H1 (cell line): ENCODE measurements at regions not wholly inside any gene's neighbourhood (a gene's known extent, or its start where the extent isn't known, plus 50 kb on each side); places are given as distances from the start of the nearest gene placed in this dataset.

Experiments used
- CTCF ChIA-PET: fragments of 300-600 bp; sonication (Branson Sonifier 250); formaldehyde crosslinking; loops from one replicate; lab custom pipeline; 2021; ENCODE audit not compliant: partially characterized antibody; lab: Charles Lee
- POLR2A ChIA-PET: fragments of 300-600 bp; sonication (Branson Sonifier 250); formaldehyde crosslinking; loops from one replicate; lab custom pipeline; 2021; ENCODE audit warnings: inconsistent platforms; ENCODE audit not compliant: partially characterized antibody; lab: Charles Lee
- DNase-seq, 2 experiments: peaks; one replicate each; pipeline versions ENCODE4 v3.0.0 to v3.0.0-alpha.2; 2010 to 2022; ENCODE audit warnings: low spot score in 2 of 2, low read depth in 1 of 2, mixed read lengths in 1 of 2
- FAIRE-seq: peaks from 2 replicates; lab custom pipeline; 2011; peaks lifted over from hg19 to GRCh38; lab: Jason Lieb, UNC
- H2AFZ ChIP-seq: 2 replicates; pipeline ENCODE4 v1.8.1; 2012; ENCODE audit warnings: low read length, inconsistent platforms
- H2AK5ac ChIP-seq: 2 replicates; pipeline ENCODE4 v1.6.1; 2013; ENCODE audit warnings: low read depth, low read length
- H2BK120ac ChIP-seq: replicated peaks from 2 replicates; pipeline ENCODE3; 2013; ENCODE audit warnings: low read depth, low read length, inconsistent platforms
- H2BK12ac ChIP-seq: 2 replicates; pipeline ENCODE4 v1.6.1; 2013; ENCODE audit warnings: low read depth, low read length
- H2BK15ac ChIP-seq: 2 replicates; pipeline ENCODE4 v1.6.1; 2013; ENCODE audit warnings: low read length
- H2BK20ac ChIP-seq: 2 replicates; pipeline ENCODE4 v1.6.1; 2013; ENCODE audit warnings: low read length
- H2BK5ac ChIP-seq: 2 replicates; pipeline ENCODE4 v1.6.1; 2013; ENCODE audit warnings: low read depth, low read length
- H3K14ac ChIP-seq: 2 replicates; pipeline ENCODE4 v1.6.1; 2013; ENCODE audit warnings: inconsistent platforms; ENCODE audit not compliant: insufficient read length
- H3K18ac ChIP-seq: 2 replicates; pipeline ENCODE4 v1.6.1; 2013; ENCODE audit warnings: low read length; ENCODE audit errors: extremely low read depth
- H3K23ac ChIP-seq: 2 replicates; pipeline ENCODE4 v1.6.1; 2013; ENCODE audit warnings: inconsistent platforms; ENCODE audit not compliant: insufficient read length
- H3K23me2 ChIP-seq: 2 replicates; pipeline ENCODE4 v1.6.1; 2013; ENCODE audit warnings: low read depth, low read length
- H3K27ac ChIP-seq: 2 replicates; pipeline ENCODE4 v1.6.1; 2011; ENCODE audit warnings: low read depth, low read length, inconsistent platforms
- H3K27me3 ChIP-seq, 4 experiments: replicated peaks in 1 of 4; 1 replicate in 1 of 4; 2 replicates in 3 of 4; pipeline versions ENCODE4 v1.6.1 to v1.8.1; 2011 to 2013; ENCODE audit warnings: low read length in 3 of 4, mild to moderate bottlenecking in 3 of 4, inconsistent platforms in 2 of 4, mixed read lengths in 2 of 4, moderate library complexity in 1 of 4; ENCODE audit not compliant: control insufficient read depth in 3 of 4, insufficient read depth in 3 of 4; ENCODE audit errors: extremely low read depth in 1 of 4
- H3K36me3 ChIP-seq, 4 experiments: 2 replicates each; pipeline versions ENCODE4 v1.6.1 to v1.8.1; 2011 to 2013; ENCODE audit warnings: mild to moderate bottlenecking in 4 of 4, low read length in 3 of 4, moderate library complexity in 2 of 4, control low read depth in 1 of 4, inconsistent platforms in 1 of 4; ENCODE audit not compliant: insufficient read depth in 4 of 4, control insufficient read depth in 2 of 4
- H3K4ac ChIP-seq: replicated peaks from 2 replicates; pipeline ENCODE3; 2013; ENCODE audit warnings: low read length, low read depth, mixed read lengths, inconsistent platforms; ENCODE audit not compliant: insufficient read length
- H3K4me1 ChIP-seq, 4 experiments: replicated peaks in 1 of 4; 1 replicate in 1 of 4; 2 replicates in 3 of 4; pipeline versions ENCODE4 v1.6.1 to v1.8.1; 2011 to 2013; ENCODE audit warnings: low read length in 3 of 4, inconsistent platforms in 2 of 4, mixed read lengths in 1 of 4; ENCODE audit not compliant: insufficient read depth in 4 of 4, control insufficient read depth in 3 of 4
- H3K4me2 ChIP-seq, 2 experiments: 2 replicates each; pipeline versions ENCODE4 v1.6.1 to v1.8.1; 2011 to 2013; ENCODE audit warnings: low read depth in 2 of 2, low read length in 2 of 2, control low read depth in 1 of 2, inconsistent platforms in 1 of 2, mild to moderate bottlenecking in 1 of 2; ENCODE audit not compliant: insufficient read depth in 1 of 2
- H3K4me3 ChIP-seq, 4 experiments: fragments of 200-600, 300-600 bp in 1 of 4; sonication (generic), shearing (Covaris generic), sonication (Bioruptor Twin) in 1 of 4; 2 replicates each; pipeline versions ENCODE4 v1.5.1 to v1.8.1; 2011 to 2016; ENCODE audit warnings: low read length in 4 of 4, low read depth in 3 of 4, control low read depth in 2 of 4, inconsistent platforms in 2 of 4, mild to moderate bottlenecking in 2 of 4, mixed read lengths in 1 of 4, moderate library complexity in 1 of 4; ENCODE audit not compliant: insufficient read depth in 2 of 4; ENCODE audit errors: extremely low read depth in 1 of 4
- H3K56ac ChIP-seq: replicated peaks from 2 replicates; pipeline ENCODE3; 2013; ENCODE audit warnings: low read depth, mild to moderate bottlenecking, mixed read lengths, low read length, inconsistent platforms; ENCODE audit not compliant: insufficient read length
- H3K79me1 ChIP-seq: 2 replicates; pipeline ENCODE4 v1.6.1; 2013; ENCODE audit warnings: low read depth, low read length, control low read depth
- H3K79me2 ChIP-seq, 2 experiments: 2 replicates each; pipeline versions ENCODE4 v1.6.1 to v1.8.1; 2012 to 2013; ENCODE audit warnings: low read length in 2 of 2, mild to moderate bottlenecking in 2 of 2, inconsistent platforms in 1 of 2; ENCODE audit not compliant: insufficient read depth in 2 of 2, control insufficient read depth in 1 of 2
- H3K9ac ChIP-seq, 4 experiments: replicated peaks in 1 of 4; 1 replicate in 1 of 4; 2 replicates in 3 of 4; pipeline versions ENCODE4 v1.6.1 to v1.8.1; 2011 to 2013; ENCODE audit warnings: low read depth in 3 of 4, low read length in 3 of 4, control low read depth in 2 of 4, mild to moderate bottlenecking in 2 of 4, moderate library complexity in 2 of 4, inconsistent platforms in 1 of 4; ENCODE audit errors: extremely low read depth in 1 of 4
- H3K9me3 ChIP-seq, 2 experiments: 2 replicates each; pipeline versions ENCODE4 v1.6.1 to v1.8.1; 2012 to 2013; ENCODE audit warnings: mild to moderate bottlenecking in 2 of 2, moderate library complexity in 2 of 2, control low read depth in 1 of 2, inconsistent platforms in 1 of 2, low read depth in 1 of 2, low read length in 1 of 2, mixed read lengths in 1 of 2; ENCODE audit not compliant: insufficient read depth in 2 of 2
- H4K20me1 ChIP-seq, 2 experiments: replicated peaks in 1 of 2; 2 replicates each; pipeline versions ENCODE3 to v1.8.1; 2011 to 2013; ENCODE audit warnings: inconsistent platforms in 2 of 2, low read length in 2 of 2, mild to moderate bottlenecking in 1 of 2; ENCODE audit not compliant: insufficient read depth in 2 of 2, control insufficient read depth in 1 of 2
- H4K5ac ChIP-seq: 2 replicates; pipeline ENCODE4 v1.6.1; 2013; ENCODE audit warnings: low read length, low read depth, mixed read lengths, inconsistent platforms; ENCODE audit not compliant: insufficient read length
- H4K8ac ChIP-seq: 2 replicates; pipeline ENCODE4 v1.8.0; 2013; ENCODE audit warnings: mild to moderate bottlenecking, moderate library complexity, low read length, inconsistent platforms; ENCODE audit not compliant: insufficient read depth; ENCODE audit errors: extremely low read depth
- H4K91ac ChIP-seq: replicated peaks from 2 replicates; pipeline ENCODE3; 2013; ENCODE audit warnings: low read length, mixed read lengths, inconsistent platforms; ENCODE audit not compliant: insufficient read length
- KDM1A ChIP-seq: fragments of 200-600, 300-600 bp; sonication (generic); IDR thresholded peaks from 2 replicates; pipeline ENCODE4 v1.7.1; 2016; ENCODE audit warnings: mild to moderate bottlenecking, low read length, borderline replicate concordance
- POU5F1 ChIP-seq: IDR thresholded peaks from 2 replicates; pipeline ENCODE4 v1.6.1; 2011; ENCODE audit warnings: low read depth, mild to moderate bottlenecking, low read length, moderate library complexity
- SIX5 ChIP-seq: IDR thresholded peaks from 2 replicates; pipeline ENCODE4 v1.6.1; 2011; ENCODE audit warnings: mild to moderate bottlenecking, low read depth, low read length
- WGBS, 2 experiments: shearing (Covaris generic) in 1 of 2; methylation state at CpG; one replicate each; pipeline versions ENCODE4 v1.1.6 to v1.1.7; 2013 to 2015; ENCODE audit warnings: low lambda C conversion rate in 2 of 2, mixed read lengths in 2 of 2, inconsistent platforms in 1 of 2, low coverage in 1 of 2, missing lambda C conversion rate in 1 of 2; ENCODE audit not compliant: insufficient replicate concordance in 2 of 2, insufficient coverage in 1 of 2, insufficient read length in 1 of 2; ENCODE audit errors: extremely low coverage in 1 of 2, missing lambda C conversion rate in 1 of 2; 5-methylcytosine and 5-hydroxymethylcytosine counted together

DNA sequence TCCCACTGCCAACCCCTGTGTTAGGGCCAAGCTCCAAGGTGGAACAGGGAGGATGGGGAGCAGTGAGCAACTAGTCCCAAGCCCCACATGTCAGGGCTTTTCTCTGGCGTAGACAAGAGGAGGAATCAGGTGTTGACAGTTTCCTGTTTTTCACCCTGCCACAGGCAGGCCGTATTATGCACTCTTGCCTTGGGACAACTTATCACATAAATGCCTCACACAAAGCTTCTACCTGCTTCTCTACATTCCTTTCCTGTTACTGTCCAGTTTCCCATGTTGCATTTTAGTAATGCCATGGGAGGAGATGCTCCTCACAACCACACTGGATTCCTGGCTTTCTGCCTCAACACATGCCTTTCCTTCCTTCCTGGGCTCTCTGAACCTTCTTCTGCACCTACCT lies 381.2 kb upstream of the ATP11B start:
- Histone ChIP-seq H4K91ac (no peak overlapping the region), H3K79me2 (no peaks in the 10 kb centered on the region), H4K20me1 (no peaks in the 10 kb centered on the region), H2BK120ac (no peak overlapping the region), H3K9ac (no peak overlapping the region), H4K8ac (no peak overlapping the region), H4K5ac (no peak overlapping the region), H3K79me1 (no peaks in the 10 kb centered on the region), H3K9me3 (no peaks in the 10 kb centered on the region), H3K56ac (no peak overlapping the region), H3K18ac (no peak overlapping the region; the same call in 1 of the 2 replicates), H3K4me2 (no peak overlapping the region), H2BK5ac (no peak overlapping the region), H3K4ac (no peak overlapping the region), H3K4me3 (no peak overlapping the region), H2BK12ac (no peak overlapping the region), H3K36me3 (no peaks in the 10 kb centered on the region), H3K23me2 (no peaks in the 10 kb centered on the region), H2AFZ (no peak overlapping the region), H2BK15ac (no peak overlapping the region), H3K27ac (no peak overlapping the region), H3K27me3 (no peaks in the 10 kb centered on the region), H3K4me1 (peaks cover 0 to 7% (median 2%) of the 10 kb centered on the region in 4 experiments; a peak in 3 of 7 replicates), H2BK20ac (no peak overlapping the region), H3K14ac (no peak overlapping the region), H3K23ac (no peak overlapping the region), H2AK5ac (no peak overlapping the region)
- CTCF ChIA-PET, result interaction anchor here (0.9 to 1.2 kb wide), 3 partner anchors 21 to 210 kb away, joined by 3 read pairs; no protein-coding TSS in a partner anchor
- WGBS, 2 experiments, result 82% methylated on average over 2 of the region's 2 CpGs; no CpG with 5 or more reads in 1 of the 2 experiments
- POLR2A ChIA-PET, result no interaction called here
- FAIRE-seq (no peak), DNase-seq (no peak)
- TF ChIP-seq POU5F1 (no peak), SIX5 (no peak), KDM1A (no peak)
